ENCODE measurements at regions not wholly inside any gene's neighbourhood (a gene's known extent, or its start where the extent isn't known, plus 50 kb on each side); places are given as distances from the start of the nearest gene placed in this dataset.

DNA sequence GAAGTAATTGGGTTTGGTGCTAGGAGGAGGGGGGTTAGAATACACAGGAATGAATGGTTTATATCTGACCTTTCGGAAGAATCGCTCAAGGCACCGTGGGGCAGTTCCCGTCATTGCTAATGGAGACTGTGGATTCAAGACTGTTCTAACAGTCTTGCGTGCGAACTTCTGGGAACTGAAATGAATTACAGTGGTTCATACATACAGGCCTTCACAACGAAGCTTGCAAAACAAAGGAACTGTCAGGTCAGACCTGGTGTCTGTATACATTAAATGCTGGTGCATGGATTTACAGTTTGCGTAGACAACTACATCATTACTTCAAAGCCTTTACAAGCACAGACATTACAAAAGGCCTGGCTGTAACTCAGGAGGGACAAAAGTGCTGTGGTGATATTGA, 983.9 kb downstream of the CDH11 start:
- Histone ChIP-seq H3K27me3 (no peaks in the 10 kb centered on the region), H3K4me1 (no peaks in the 10 kb centered on the region), H3K27ac (no peak overlapping the region), H3K4me3 (no peak overlapping the region), H3K36me3 (no peaks in the 10 kb centered on the region), H3K9me3 (no peaks in the 10 kb centered on the region)
- intact Hi-C loops (cut with DNase I; ENCODE audit: low total_unique reads): no loop called here
- DNase-seq: no peak
- TF ChIP-seq, protein P1, sequence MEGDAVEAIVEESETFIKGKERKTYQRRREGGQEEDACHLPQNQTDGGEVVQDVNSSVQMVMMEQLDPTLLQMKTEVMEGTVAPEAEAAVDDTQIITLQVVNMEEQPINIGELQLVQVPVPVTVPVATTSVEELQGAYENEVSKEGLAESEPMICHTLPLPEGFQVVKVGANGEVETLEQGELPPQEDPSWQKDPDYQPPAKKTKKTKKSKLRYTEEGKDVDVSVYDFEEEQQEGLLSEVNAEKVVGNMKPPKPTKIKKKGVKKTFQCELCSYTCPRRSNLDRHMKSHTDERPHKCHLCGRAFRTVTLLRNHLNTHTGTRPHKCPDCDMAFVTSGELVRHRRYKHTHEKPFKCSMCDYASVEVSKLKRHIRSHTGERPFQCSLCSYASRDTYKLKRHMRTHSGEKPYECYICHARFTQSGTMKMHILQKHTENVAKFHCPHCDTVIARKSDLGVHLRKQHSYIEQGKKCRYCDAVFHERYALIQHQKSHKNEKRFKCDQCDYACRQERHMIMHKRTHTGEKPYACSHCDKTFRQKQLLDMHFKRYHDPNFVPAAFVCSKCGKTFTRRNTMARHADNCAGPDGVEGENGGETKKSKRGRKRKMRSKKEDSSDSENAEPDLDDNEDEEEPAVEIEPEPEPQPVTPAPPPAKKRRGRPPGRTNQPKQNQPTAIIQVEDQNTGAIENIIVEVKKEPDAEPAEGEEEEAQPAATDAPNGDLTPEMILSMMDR (IDR thresholded peaks at IDR 0.05): no peak
- no peak for TF ChIP-seq POLR2A (IDR thresholded peaks at IDR 0.05)

- H3K4me1 ChIP-seq: no peaks in the 10 kb centered on the region
- H3K4me3 ChIP-seq: no peak overlapping the region
- no peaks in the 10 kb centered on the region for H3K36me3 ChIP-seq
- DNase-seq: no peak
- H3K27me3 ChIP-seq: no peaks in the 10 kb centered on the region
- H3K9me3 ChIP-seq: no peaks in the 10 kb centered on the region
- TF ChIP-seq POLR2A (IDR thresholded peaks at IDR 0.05): no peak
- TF ChIP-seq, protein P1 (IDR thresholded peaks at IDR 0.05): no peak
- intact Hi-C loops (cut with DNase I; ENCODE audit: low total_unique reads): no loop called here
- no peak overlapping the region for H3K27ac ChIP-seq
Measured at GRCh38 chr16:64136743-64137142, 985.1 kb downstream of the CDH11 start.

DNA sequence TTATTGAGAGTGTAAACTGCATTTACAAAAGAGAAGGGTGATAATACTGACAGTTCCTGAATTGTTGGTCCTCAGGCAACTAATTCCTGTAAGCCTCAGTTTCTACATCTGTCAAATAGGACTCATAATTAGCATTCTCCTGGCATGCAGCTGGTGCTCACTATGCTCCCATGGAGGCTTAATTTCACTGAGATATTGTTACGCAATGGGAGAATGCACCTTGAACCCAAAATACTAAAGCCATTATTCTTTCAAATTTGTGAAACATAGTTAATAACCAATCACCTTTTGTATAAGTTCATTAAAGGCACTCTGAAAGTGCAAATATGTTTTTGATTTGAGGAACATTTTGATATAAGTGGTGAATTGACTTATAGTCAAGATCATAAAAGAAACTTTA, 985.5 kb downstream of the CDH11 start:
- no peak overlapping the region for H3K4me3 ChIP-seq
- H3K36me3 ChIP-seq: no peaks in the 10 kb centered on the region
- no peak for TF ChIP-seq POLR2A (IDR thresholded peaks at IDR 0.05)
- TF ChIP-seq, protein P1 (IDR thresholded peaks at IDR 0.05): no peak
- H3K27ac ChIP-seq: no peak overlapping the region
- H3K9me3 ChIP-seq: no peaks in the 10 kb centered on the region
- intact Hi-C loops (cut with DNase I; ENCODE audit: low total_unique reads): no loop called here
- no peak for DNase-seq
- no peaks in the 10 kb centered on the region for H3K27me3 ChIP-seq
- H3K4me1 ChIP-seq: no peaks in the 10 kb centered on the region

DNA sequence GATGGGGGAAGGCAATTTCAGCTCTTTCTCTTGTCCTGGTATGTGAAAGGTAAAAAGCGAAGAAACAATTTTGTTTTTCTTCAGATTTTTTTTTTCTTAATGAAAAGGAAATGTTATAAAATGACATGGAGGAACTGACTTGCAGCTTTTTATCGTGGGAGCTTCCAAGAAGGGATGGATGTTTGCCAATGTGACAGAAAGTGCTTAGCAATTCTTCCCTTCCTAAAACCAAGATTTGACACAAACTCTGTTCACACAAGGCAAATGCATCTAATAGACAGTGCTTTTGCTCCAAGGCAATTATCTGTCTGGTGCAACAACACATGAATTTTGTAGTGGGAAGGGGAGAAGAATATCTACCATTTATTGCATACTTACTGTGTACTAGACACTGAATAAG, 988.5 kb downstream of the CDH11 start:
- intact Hi-C loops (cut with DNase I; ENCODE audit: low total_unique reads): no loop called here
- no peak for DNase-seq

GRCh38 chr16:64132759-64133361, 989.0 kb downstream of the CDH11 start:
- no peaks in the 10 kb centered on the region for H3K4me1 ChIP-seq
- no peak overlapping the region for H3K4me3 ChIP-seq
- no peak overlapping the region for H3K27ac ChIP-seq
- no peaks in the 10 kb centered on the region for H3K9me3 ChIP-seq
- TF ChIP-seq, protein P1 (IDR thresholded peaks at IDR 0.05): no peak
- TF ChIP-seq POLR2A (IDR thresholded peaks at IDR 0.05): no peak
- H3K27me3 ChIP-seq: no peaks in the 10 kb centered on the region
- no peak for DNase-seq
- no peaks in the 10 kb centered on the region for H3K36me3 ChIP-seq
- intact Hi-C loops (cut with DNase I; ENCODE audit: low total_unique reads): no loop called here

More for the DNA sequence above, 988.5 kb downstream of the CDH11 start:
- Histone ChIP-seq H3K36me3 (no peaks in the 10 kb centered on the region), H3K27me3 (no peaks in the 10 kb centered on the region), H3K9me3 (no peaks in the 10 kb centered on the region), H3K4me1 (no peaks in the 10 kb centered on the region), H3K27ac (no peak overlapping the region), H3K4me3 (no peak overlapping the region)
- TF ChIP-seq POLR2A (IDR thresholded peaks at IDR 0.05): no peak
- TF ChIP-seq, protein P1 (IDR thresholded peaks at IDR 0.05): no peak

Data from uterus (tissue), 3 donors.